ENCODE measurements at regions not wholly inside any gene's neighbourhood (a gene's known extent, or its start where the extent isn't known, plus 50 kb on each side); places are given as distances from the start of the nearest gene placed in this dataset.

DNA sequence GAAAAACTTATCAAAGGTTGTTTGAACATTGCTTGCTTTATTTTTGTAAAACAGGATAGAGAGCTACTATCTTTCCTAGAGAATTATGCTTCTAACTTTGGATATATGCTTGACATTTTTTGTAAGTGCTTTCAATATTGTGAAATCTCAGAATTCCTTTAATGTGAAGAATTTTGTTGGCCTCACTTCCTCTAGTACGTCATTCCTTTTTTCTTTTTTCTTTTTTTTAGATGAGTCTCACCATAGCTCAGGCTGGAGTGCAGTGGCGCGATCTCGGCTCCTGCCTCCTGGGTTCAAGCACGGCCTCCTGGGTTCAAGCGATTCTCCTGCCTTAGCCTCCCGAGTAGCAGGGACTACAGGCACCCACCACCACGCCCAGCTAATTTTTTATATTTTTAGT is 668.1 kb downstream of the RFPL4B start:
- TF ChIP-seq POLR2A (IDR thresholded peaks at IDR 0.05): no peak
- TF ChIP-seq, protein P1, sequence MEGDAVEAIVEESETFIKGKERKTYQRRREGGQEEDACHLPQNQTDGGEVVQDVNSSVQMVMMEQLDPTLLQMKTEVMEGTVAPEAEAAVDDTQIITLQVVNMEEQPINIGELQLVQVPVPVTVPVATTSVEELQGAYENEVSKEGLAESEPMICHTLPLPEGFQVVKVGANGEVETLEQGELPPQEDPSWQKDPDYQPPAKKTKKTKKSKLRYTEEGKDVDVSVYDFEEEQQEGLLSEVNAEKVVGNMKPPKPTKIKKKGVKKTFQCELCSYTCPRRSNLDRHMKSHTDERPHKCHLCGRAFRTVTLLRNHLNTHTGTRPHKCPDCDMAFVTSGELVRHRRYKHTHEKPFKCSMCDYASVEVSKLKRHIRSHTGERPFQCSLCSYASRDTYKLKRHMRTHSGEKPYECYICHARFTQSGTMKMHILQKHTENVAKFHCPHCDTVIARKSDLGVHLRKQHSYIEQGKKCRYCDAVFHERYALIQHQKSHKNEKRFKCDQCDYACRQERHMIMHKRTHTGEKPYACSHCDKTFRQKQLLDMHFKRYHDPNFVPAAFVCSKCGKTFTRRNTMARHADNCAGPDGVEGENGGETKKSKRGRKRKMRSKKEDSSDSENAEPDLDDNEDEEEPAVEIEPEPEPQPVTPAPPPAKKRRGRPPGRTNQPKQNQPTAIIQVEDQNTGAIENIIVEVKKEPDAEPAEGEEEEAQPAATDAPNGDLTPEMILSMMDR (IDR thresholded peaks at IDR 0.05): no peak
